HG02678 (cell line): ENCODE measurements at regions not wholly inside any gene's neighbourhood (a gene's known extent, or its start where the extent isn't known, plus 50 kb on each side); places are given as distances from the start of the nearest gene placed in this dataset.
A peak's percentile ranks its signal among the peaks of the same experiment; 100 is the strongest.

Experiments used
- ATAC-seq: cut with Tn5 transposase; IDR thresholded peaks from one replicate; pipeline ENCODE4 v1.9.1; 2021; ENCODE audit warnings: mild to moderate bottlenecking, moderate library complexity; ENCODE audit not compliant: unreplicated experiment

DNA sequence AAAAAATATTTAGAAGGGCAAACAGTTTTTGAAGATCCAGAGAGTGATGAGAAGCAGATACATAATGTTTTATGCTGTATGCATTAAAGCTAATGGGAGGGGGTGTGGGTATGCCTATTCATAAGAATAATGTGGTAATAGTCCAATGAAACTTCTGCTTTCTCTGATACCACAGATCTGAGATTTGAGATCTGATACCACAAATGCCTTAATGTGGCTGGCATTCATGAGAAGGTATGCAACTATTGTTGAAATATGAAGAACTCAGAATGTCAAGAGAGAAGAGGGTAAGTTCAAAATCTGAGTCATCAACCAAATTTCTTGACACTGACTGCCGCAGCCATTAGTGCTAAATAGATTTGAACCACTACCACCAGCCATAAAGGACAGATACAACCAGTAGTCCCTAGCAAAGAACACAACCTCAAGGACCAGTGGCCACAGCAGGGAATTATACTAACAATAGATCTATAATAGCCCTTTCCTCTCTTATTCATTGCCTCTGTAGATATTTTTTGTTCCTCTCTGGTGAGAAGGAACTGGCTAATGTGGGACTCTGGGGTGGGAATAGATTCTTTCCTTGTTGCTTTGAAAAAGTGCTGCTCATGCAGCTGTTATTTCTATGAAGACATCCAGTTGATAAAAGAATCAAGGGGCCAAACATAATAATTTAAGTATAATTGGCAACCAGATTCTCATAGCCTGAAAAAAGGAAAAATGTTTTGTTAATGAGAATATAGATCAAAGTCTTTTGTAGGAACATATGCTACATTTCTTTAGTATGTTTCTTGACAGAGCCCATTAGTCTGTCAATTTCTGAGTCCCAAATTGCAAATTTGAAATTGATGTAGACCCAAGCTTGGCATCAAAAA, 256.5 kb upstream of the ZNF608 start:
- ATAC-seq, result no peak

DNA sequence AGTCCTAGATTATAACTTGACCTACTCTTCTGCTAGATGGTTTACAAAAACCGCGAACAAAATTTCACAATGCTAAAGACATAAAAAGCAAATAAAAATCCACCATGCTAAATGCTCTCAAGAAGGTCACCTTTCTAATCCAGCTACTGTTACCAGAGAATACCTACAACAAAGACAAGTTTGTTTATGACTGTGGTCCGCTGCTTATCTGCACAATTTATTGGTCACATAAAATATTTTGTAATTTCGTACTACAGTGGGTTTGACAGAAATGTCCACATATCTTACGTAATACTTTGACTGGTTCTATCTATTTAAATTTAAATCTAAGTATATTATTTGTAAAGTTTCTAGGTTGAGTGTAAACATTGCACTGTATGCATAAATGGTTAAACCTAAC, 257.6 kb upstream of the ZNF608 start:
- ATAC-seq, result no peak

DNA sequence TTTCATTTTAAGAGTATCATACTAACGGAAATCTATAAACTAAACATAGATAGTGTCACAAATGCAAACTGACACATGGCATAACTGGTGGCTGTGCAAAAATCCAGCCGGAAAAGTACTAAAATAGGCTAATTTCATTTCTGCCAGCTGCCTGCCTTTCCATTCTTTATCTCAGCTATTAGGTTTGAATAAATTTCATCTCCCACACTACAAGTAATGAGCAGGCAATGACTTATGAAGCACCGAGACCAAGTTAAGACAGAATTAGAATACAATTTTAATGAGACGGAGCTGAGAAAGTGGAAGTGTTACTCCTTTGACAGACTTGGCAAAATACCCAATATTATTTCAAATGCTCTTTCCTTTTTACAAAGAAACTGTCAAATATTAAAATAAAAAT, 258.8 kb upstream of the ZNF608 start:
- ATAC-seq, result no peak

DNA sequence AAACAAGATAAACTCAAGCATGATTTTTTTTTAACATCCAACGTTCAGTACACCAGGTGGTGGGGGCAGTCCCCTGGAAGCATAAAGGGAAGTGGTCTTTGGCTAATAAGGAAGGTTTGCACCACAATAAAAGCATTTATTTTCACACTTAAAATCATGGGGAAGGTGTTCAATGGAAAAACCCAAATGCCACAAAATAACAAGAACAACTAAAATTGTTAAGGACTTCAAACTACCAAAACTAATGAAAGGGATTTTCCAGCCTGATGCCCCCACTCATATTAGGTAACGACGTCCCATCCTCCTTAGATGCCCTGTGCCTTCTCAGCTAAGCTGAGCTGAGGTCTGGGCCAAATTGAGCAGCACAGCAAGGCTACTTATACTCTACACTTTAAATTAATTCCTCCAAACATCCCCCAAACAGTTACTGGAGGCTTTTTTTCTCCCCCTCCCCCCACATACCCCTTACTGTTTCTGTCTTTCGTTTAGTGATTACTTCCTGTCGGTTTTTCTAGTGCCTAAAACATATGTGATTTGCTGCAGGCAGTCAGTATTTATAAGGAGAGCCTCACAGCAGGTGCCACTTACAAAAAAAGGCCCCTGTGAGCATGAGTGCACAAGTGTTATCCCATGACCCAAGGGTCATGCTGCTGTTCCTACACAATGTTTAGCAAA, 259.7 kb upstream of the ZNF608 start:
- peak; percentile 64 for ATAC-seq

DNA sequence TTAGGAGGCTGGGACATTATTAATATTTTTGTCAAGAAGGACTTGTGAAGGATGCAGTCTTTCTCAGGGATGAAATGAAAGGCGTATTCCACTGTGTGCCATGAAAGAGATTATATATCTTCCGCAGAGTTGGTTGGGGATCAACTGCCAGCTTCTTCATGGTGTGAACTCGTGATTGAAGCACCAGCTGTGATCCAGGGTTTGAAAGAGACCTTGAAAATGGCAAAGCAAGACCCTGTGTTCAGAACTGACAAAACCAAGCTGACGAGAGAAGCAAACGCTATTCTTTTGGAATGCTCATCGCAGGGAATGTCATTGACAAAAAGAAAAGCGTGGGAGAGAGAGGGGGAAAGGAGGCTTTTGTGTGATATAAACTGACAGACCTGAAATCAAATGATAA, 263.9 kb upstream of the ZNF608 start:
- ATAC-seq, result no peak

DNA sequence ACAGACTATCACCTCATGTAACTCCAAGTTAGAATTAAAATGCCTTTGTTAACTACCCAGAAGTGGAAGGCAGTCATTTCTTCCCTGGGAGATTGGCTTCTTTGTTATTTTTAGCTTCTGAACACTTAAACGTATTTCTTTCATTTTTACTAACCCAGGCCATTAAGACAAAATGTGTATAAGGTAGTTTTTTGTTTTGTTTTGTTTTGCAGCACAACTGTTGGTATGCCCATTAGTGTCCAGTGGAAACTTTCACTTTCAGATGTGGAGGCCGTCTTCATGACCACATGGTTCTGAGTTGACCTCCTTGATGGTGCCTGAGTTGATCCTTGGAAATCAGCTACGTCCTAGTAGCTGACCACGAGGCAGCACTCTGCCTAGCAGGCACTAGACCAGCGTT, 264.6 kb upstream of the ZNF608 start:
- ATAC-seq, result peak; percentile 46

DNA sequence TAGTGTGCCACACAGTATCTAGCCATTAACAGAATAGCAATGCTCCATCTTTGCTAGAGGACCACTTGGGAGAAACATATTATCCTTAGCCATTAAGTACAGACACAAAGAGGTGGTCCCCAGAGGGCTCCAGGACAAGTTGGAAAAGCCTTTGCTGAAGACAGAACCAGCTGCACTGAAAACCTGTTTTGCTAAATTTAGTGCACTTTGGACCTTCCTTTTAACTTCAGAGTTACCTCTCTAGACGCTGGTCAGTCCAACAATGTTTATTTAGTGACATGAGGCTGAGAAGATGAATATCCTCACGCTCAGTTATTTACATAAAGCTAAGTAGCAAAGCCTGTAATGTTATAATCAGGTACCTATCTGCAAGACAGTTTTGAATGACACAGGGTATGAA, 265.0 kb upstream of the ZNF608 start:
- ATAC-seq, result peak; percentile 3

DNA sequence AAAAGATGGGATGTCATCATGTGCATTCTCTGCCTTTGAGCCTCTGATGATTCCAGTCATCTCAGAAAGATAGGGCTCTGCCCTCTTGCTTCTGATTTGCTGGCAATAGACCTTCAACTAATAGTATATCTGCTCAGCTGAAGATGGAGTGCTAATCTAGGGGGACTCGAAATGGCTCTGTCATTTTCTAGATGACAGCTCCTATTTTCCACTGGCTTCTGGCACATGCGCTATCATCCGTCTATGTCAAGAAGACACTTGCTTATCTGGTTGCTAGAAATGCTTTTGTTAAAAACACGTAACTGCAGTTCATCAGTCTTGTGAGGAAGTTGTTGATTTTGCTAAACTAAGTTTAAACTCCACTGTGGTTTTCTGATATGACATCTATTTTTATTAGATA, 265.5 kb upstream of the ZNF608 start:
- ATAC-seq, result no peak

DNA sequence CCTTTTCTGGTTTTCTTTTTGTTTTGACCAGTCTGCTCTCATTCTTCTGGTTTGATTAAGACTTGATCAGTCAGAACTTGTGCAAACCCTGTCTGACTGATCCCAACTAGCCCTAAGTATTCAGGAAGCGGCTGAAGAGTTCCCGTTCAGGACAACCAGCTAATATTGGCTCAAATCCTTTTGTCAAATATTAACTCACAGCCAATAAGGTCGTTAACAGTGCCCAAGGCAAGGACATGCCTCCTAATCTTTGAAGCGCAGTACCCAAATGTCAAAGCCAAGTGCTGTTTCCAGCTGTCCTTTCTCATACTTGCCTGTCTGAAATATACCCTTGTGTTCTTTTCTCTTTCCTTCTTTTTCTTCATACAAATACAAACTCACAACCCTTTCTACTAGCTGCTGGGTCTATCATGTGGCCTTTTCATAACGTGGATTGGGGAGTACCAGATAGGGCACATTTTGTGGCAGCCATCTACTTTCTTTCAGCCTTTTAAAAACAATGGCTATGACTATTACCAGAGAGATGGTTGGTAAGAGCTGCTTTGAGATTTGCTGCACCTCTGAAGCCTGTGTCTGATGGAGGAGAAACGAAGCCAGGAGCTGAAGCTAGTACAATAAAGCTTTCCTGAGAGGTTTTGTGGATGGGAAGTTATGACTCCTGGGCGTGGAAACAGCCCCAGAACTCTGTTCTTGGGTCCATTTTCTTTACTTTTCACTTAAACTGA, 266.4 kb upstream of the ZNF608 start:
- no peak for ATAC-seq

DNA sequence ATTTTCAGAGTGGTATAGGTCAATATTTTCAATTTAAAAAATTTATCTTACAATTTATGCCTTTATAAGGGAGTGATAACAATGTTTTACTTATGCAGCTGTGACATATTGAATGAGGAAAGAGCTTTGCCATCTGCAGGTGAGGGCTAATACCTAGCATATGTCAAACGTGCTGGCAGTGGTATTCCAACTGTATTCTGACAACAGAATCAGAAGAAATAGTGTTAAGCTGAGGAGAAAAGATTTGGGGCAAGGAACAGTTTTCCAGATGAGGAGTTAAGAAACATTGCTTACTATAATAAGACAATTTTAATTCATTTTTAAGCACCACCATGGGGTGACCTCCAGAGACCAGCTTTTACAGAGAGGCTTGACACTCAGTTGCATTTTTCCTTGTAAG, 267.8 kb upstream of the ZNF608 start:
- ATAC-seq, result no peak

DNA sequence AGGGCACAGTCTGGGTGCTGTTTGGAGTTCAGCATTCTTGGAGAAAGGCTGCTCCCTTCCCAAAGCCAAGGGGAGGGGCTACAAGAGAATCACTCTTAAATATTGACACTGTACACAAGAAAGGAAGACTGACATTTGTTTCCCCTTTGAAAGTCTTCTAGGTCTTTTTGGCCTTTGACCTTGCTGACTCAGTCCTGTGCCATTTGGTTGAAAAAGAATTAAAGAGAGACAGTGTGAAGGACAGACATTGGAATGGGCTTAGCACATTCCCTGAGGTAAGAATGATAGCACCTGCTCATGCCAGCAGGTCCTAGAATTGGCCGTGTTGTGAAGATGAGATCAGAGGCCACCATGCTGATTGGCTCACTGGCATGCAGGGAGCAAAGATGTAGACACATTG, 271.4 kb upstream of the ZNF608 start:
- no peak for ATAC-seq

DNA sequence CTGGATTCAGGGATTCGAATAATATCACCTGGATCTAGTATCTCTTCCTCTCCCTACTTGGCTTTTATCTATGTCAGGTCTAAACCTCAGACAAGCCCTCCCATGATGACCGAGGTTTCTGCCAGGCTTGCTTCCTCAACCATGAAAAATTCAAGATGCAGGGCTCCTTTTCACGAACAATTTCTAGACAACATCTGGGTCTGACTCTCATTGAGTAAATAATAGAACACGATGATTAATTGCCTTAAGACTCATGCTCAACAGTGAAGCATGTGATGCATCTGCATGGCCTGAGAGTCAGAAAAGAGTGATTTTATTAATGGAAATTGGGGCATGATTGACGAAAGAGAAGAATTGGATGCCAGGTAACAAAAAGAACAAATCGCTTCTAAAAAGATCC, 277.2 kb upstream of the ZNF608 start:
- no peak for ATAC-seq

DNA sequence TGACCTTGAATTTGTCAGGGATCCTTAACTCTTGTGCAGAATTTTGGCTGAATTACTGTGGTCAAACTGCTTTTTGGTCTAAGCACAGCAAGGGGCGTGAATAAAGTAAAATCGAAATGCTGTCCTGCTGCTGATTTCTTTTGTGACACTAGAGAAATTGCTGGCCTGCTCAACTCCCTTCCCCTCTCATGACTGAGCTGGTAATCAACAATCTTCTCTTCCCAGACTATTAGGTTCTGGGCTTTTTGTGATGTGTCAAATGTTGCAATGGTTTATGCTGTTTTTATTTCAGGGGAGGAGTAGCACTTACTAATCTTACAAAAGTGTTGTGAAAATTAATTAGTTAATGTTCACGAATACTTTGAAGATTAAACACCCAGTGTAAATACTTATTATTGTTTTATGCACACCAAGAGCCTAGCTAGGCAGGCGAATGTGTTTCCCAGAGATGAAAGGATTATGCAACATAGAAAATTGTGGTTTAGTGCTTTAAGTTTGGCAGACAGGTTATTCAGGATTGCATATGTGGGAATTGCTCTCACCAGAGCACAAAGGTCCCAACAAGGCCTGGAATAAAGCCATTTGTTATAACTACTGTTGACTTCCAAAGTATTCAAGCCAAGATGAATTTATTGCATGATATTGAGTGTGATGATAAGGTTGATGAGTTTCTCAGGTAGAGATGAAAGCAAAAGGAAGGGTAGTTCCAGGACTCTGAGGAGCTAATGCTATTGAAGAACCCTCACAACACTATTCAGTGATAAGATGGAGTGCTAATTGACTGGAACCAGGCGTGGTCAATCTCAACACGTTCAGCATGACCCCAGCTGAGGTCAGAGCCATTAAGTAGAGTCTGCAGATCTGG, 280.7 kb upstream of the ZNF608 start:
- ATAC-seq, result no peak

DNA sequence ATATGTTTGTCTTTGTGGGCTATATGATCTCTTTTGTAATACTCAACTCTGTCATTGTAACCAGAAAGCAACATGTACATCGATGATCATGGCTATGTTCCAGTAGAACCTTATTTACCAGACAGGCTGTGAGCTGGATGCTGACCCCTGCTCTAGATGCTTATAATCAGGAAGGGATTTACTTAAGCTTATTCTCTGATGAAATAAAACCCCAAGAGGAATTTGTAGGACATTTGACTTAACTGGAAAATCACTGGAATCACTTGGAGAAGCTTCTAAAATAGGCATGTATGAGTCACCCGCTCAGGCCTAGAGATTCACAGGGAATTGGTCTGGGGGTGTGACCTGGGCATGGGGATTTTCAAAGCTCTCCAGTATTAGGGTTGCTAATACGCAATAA, 285.8 kb upstream of the ZNF608 start:
- ATAC-seq, result no peak

DNA sequence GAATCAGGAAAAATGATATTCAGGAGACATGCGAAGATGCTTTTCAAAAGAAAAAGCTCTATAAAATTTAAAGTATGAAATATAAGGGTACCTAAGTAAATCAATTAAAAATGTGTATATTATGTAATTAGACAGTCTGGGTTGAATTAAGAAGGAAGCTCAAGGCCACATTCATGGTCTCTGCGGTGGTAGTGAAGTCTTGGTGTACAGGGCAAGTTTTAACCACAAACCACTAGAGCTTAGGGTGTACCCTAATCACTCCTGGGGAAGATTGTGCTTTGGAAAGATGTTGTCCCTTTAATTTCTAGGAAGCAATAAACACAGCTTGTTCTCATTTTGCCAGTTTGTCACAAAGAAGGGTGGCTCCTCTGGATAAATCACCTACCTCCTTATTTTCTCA, 287.2 kb upstream of the ZNF608 start:
- ATAC-seq, result no peak

DNA sequence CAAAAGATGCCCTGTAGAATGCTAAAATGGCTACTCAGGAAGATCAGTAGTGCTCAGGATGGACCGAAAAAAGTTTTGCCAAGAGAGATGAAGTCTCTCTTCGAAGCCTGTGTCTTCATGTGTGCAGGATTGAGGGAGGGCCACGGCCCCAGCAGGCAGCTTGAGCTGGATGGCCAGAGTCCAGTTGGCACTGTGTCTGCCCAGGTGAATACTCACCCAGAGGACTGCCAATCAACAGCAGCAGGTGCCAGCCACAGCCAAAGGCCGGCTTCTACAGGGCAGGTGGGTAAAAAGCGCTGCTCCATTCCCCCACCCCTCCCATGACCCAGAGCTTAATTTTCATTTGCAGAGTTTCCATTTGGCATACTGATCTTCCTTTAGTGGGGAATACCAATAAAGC, 287.9 kb upstream of the ZNF608 start:
- no peak for ATAC-seq

DNA sequence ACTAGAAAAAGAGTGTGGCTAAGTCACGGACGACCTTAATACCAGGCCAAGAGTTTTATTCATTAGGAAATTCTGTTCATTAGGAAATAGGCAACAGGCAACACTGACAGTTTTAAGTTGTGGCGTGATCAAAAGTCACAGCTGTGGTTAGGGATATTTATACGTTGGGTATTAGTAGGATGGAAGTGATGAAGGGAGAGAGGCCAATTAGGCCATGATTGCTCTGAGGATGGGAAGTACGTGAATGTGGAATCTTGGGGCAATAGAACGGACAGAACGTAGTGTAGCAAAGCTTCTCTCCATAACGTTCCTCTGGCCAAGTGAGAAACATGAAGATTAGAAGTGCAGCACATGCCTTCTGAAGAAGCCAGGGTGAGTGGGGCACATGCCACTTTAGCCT, 290.1 kb upstream of the ZNF608 start:
- no peak for ATAC-seq

DNA sequence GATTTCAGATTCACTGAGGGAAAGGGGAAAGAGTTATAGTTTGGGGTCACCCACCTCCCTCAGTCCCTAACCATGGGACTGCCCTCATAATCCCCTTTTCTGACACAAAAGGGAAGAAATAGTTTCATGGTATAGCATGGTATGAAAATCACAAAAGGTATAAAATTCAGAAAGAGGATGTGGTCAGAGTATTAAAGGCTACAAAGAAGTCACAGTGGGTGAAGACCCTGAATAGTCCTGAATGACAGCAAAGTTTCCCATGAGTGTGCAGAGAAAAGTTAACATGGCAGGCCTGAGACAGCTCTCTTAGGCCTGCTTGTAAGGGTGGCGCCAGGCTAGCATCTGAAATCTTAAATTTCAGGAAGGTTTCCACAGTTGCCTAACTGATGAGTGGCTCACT, 290.6 kb upstream of the ZNF608 start:
- ATAC-seq, result peak; percentile 33

DNA sequence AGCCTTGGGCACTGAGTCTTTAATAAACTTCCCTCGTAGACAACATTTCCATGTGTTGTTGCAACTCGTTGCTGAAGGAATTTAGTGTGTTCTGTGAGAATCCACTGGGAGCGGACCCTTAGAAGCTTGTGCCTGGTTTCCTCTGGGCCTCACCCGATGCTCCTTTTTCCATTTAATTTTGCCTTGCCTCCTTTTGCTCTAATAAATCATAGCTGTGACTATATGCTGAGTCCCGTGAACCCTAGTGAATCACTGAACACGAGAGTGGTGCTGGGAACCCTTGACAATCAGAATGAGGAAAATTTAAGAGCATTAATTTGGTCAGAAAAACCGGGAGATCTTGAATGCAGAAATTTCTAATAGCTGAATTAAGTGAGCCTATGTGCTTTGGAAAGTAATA, 291.1 kb upstream of the ZNF608 start:
- no peak for ATAC-seq

DNA sequence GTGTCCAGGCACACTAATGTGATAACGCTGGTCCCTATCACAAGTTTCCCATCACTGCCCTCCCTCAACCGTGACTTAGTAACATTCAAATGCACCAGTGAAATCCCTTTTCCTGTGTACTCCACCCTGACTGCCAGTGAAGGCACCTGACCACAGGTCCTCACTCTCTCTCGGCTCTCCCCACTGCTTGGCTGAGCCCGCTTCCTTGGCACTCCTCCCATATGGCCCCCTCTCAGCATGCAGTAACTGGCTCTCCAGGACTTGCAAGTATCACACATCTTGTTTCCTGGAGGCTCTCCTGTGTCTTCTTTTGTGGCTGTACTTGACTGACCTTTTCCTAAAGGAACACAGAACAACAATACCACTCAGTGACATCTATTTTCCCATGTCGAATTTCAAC, 292.0 kb upstream of the ZNF608 start:
- ATAC-seq, result no peak

DNA sequence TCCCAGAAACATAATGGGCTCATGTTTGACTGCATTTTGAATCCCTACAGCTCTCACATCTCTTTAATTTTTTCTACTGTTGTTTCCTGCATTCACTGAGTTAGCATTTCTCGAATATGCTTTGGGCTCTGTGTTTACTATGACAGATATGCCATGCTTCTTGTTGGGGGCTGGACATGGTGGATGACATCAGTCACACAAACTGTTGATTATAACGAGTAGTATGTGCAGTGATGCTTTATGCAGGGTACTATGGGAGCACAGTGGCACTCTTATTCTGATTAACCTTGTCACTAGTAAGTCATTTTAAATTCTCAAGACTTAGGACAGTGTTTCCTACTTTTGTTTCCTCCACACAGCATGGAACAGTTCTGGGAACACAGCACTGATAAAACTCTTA, 295.4 kb upstream of the ZNF608 start:
- ATAC-seq, result no peak
